NCI-H128 (cell line): ENCODE measurements at regions not wholly inside any gene's neighbourhood (a gene's known extent, or its start where the extent isn't known, plus 50 kb on each side); places are given as distances from the start of the nearest gene placed in this dataset.
A peak's percentile ranks its signal among the peaks of the same experiment; 100 is the strongest.

Experiments used
- DNase-seq: peaks from one replicate; lab custom pipeline; 2025; ENCODE audit not compliant: unreplicated experiment; lab: John Stamatoyannopoulos, UW

DNA sequence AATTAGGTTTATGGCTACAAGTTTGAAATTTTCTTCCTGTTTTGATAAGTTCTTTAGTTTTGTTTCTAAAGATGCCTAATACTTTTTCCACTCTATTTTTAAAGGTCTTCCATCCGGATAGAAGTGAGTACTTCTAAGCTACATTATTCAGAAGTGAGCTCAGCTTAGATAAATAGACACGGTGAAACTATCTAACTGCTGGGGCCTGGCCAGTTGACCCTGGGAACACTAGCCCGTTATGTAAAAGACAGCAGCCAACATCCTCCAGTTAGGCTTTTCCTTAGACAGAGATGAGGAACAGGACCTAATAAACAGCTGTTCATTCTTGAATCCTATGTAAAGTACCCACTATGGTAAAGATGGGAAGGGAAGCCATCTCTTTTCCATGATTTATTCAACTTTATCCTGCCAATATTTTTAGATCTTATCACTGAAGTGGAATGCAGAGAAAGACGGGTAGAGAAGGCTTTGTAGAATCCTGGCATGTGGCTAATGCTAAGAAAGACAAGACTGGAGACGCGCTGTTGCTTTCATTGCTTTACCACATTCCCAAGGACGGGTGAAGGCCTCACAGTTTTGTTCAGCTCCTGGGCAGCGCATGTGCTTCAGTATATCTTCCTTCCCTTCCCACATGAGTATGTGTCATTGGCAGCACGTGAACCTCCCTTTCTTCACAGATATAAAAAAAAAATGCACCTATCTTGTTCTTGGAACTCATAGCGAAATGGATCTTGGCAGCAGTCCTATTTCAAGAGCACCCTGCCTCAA lies 340.0 kb upstream of the MEOX2 start:
- DNase-seq = no peak

DNA sequence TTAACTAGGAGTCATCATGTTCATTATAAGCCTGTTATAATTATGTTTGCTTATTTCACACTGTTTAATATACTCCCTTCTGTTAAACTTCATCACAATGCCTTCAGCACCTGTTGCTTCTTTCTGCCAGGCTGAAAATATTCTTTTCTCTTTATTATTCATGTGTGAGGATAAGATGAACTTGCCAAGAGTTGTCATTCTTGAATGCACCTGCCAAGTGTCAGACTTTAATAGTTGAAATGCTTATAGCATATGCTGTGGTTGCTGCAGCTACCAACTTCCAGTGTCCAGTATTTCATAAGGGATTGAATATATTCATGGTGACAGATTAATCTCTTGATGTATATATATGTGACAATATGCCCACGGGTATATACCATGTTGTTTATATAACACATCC lies 339.2 kb upstream of the MEOX2 start:
- DNase-seq = no peak

- DNase-seq = no peak
Measured at GRCh38 chr7:16023503-16023902, 337.0 kb upstream of the MEOX2 start.

DNA sequence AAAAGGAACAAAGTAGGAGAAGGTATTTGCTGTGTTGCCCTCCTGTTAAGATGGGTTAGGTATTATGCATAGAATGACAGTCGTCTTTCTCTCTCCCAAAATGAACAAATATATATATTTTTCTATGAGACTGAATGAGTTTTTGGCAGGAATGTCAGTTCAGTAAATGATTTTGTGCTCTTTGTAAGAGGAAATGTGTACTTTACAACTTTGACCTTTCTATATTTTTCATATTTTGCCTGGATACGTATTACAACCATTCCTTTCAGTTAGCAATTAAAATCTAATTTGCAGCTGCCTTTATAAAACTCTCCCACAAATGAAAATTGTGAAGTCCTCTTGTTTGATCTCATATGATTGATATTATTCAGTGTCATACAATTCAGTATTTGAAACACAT lies 336.6 kb upstream of the MEOX2 start:
- DNase-seq = no peak

- no peak for DNase-seq
Measured at GRCh38 chr7:16021851-16022250, 335.4 kb upstream of the MEOX2 start.

- no peak for DNase-seq
Measured at GRCh38 chr7:16015981-16016380, 329.5 kb upstream of the MEOX2 start.

DNA sequence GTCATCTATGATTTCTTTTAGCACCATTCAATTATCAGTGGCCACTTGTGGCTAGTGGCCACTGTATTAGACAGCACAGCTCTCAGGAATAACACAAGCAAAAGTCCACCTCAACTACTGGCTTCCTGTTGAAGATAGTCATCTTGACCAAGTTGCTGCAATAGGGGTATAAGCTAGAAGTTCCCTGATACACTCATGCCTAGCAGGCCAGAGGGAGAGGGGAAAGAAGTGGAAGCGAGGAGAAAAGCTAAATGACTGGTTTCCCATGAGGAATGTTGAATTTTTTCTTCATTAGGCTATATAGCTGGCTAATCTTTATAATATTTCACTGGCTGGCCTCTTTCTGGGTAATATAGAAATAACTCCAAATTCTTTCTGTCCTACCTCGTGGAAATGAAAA lies 327.5 kb upstream of the MEOX2 start:
- no peak for DNase-seq

GRCh38 chr7:16007911-16008310 lies 321.4 kb upstream of the MEOX2 start:
- DNase-seq = no peak

DNA sequence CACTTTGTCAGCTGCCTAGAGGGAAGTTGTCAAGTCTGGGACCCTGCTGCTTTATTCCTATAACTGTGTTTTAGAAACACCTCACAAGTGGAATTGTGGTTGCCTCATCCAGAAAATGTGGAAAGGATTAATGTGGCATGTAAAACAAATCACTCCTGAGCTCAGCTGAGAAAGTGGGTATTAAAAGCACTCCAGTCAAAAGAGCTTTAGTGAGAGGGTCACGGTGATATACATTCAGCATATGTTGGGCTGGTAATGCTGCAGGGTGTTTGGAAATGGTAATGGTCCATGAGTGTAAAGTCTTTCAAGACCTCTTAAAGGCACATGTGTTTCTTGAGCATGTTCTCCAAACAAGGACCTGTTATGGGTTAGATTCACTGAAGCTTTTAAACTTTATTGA lies 318.2 kb upstream of the MEOX2 start:
- DNase-seq = peak; percentile 70

DNA sequence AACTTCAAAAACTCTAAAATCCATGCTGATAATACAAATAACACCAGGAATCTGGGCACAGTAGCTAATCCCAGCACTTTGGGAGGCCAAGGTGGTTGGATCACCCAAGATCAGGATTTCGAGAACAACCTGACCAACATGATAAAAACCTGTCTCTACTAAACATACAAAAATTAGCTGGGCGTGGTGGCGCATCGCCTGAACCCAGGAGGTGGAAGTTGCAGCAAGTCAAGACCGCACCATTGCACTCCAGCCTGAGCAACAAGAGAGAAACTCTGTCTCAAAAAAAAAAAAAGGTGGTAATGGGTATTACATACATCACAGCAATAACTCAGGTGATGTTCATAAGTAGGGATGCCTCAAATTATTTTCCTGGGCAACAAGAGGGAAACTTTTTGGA lies 315.0 kb upstream of the MEOX2 start:
- DNase-seq = no peak

- DNase-seq = no peak
Measured at GRCh38 chr7:15998617-15999016, 312.1 kb upstream of the MEOX2 start.

- no peak for DNase-seq
Measured at GRCh38 chr7:15995027-15995426, 308.5 kb upstream of the MEOX2 start.

DNA sequence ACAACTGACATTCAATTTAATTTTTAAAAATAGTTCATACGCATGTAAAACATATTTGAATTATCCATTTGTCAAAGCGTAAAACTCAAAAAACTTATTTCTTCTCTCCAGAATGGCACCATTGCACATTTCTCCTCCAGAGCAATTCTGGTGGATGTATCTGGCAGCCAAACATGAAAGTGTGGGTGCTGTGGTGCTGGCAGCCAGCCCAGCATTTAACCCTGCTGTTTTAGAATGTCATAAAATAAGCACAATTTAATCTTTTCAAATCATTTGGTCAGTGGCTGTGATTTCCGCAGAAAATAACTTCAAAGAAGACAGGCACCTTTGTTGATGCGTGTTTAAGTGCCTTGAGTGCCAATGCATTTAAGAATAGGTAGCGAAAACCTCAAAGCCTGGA lies 302.7 kb upstream of the MEOX2 start:
- no peak for DNase-seq

- DNase-seq = no peak
Measured at GRCh38 chr7:15985587-15986384, 299.3 kb upstream of the MEOX2 start.

DNA sequence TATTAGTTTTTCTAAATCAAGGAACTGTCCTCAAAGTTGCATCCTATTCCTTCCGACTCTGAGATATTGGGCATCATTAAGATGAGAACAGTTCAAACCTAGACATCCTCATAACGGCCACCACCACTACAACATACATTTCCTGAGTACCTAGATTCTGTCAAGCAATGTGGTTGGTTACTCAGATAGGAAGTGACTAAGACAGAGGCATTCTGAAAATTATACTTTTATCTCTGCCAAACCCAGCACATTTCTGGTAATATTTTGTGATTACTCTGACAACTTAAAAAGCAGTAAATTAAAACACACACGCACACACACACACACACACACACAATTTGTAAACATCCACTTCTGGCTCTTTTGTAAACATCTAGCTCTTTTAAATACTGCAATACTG lies 291.2 kb upstream of the MEOX2 start:
- no peak for DNase-seq

DNA sequence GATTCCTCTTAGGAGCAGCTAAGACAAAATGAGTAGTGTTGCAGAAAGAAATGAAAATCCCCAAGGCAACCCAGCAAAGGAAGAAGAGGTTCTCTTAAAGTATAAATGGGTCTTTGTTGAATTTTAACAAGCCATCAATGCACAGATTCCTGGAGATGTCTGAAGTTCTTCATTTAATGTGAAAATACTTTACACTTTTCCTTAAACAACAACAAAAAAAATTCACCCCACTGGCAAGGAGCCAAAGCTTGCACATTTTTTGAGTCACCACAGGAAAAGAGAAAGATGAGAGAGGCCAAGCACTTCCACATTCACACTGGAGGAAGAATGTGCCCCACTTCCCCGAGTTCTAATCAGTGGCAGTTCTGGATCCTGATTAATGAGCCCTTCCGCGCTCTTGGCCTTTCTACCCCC lies 286.4 kb upstream of the MEOX2 start:
- no peak for DNase-seq

DNA sequence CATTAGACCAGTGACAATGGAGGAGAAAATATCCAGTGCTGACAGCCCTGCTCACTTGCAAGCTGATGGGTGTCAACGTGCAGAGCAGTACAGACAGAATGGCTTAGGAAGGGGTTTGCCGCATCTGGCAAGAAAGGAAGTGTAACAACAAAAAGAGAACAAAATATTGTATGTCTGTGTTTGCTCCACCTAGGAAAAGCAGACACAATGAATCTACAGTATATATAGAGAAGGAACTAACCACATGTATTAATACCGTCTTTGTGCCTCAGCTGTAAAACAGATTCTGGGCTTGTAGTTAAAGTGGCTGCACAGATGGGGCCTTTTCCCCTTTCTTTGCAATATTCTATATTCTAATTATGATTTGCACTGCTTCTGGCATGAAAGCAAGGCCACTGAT lies 281.1 kb upstream of the MEOX2 start:
- DNase-seq = no peak

DNA sequence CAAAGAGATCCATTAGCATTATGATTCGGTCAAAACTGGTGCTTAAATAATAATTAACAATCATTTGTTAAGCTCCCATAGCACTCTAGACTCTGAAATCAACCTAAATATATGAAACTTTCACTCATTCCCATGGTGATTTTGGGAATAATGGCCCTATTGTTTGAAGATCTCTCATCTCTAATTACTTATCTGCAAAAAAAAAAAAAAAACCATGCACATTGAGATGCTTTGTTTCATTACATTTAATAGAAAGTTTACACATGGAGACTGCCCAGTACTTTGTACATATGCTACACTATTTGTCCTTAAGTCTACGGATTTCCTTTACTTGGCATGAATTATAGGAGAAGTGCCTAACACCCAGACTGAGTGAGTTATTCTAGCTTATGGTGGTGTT lies 280.6 kb upstream of the MEOX2 start:
- no peak for DNase-seq

GRCh38 chr7:15963206-15963605 lies 276.7 kb upstream of the MEOX2 start:
- no peak for DNase-seq

- DNase-seq = no peak
Measured at GRCh38 chr7:15954671-15955354, 268.3 kb upstream of the MEOX2 start.

- DNase-seq = no peak
Measured at GRCh38 chr7:15950299-15950698, 263.8 kb upstream of the MEOX2 start.

DNA sequence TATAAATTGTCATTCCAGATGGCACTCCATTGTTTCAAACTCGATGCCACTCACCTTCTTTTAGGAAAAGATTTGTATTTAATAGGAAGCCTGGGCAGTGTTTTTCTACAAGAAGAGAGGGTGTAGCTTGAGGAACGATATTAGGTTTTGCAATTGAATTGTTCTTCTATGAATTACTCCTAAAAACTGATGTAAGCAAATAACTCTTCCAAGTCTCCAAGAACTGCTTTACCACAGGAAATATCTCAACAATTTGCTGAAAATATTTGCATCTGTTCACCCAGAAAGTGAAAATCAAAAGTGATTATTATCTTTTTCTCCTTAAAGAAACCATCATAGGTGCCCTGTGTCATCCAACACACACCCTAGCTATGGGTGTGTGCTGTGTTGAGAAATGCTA lies 261.3 kb upstream of the MEOX2 start:
- no peak for DNase-seq
